ENCODE measurements at regions not wholly inside any gene's neighbourhood (a gene's known extent, or its start where the extent isn't known, plus 50 kb on each side); places are given as distances from the start of the nearest gene placed in this dataset.

GRCh38 chr12:98296462-98297079 is 218.8 kb upstream of the TMPO start:
- DNase-seq, result no peak

- DNase-seq, result no peak
These were observed 217.9 kb upstream of the TMPO start for GRCh38 chr12:98297538-98297937.

- no peak for DNase-seq
These were observed 207.2 kb upstream of the TMPO start for GRCh38 chr12:98308141-98308540.

- DNase-seq, result no peak
These were observed 197.2 kb upstream of the TMPO start for GRCh38 chr12:98317939-98318899.

- no peak for DNase-seq
These were observed 195.5 kb upstream of the TMPO start for GRCh38 chr12:98319716-98320425.

GRCh38 chr12:98325003-98325402 is 190.4 kb upstream of the TMPO start:
- no peak for DNase-seq

- no peak for DNase-seq
These were observed 186.9 kb upstream of the TMPO start for GRCh38 chr12:98328467-98328866.

GRCh38 chr12:98329589-98329988 is 185.8 kb upstream of the TMPO start:
- no peak for DNase-seq

- DNase-seq, result no peak
These were observed 182.7 kb upstream of the TMPO start for GRCh38 chr12:98332642-98333041.

GRCh38 chr12:98334768-98335167 is 180.6 kb upstream of the TMPO start:
- no peak for DNase-seq

GRCh38 chr12:98341026-98341425 is 174.4 kb upstream of the TMPO start:
- DNase-seq, result no peak

- DNase-seq, result no peak
These were observed 173.7 kb upstream of the TMPO start for GRCh38 chr12:98341732-98342131.

- no peak for DNase-seq
These were observed 172.3 kb upstream of the TMPO start for GRCh38 chr12:98343002-98343567.

GRCh38 chr12:98344046-98344930 is 171.1 kb upstream of the TMPO start:
- DNase-seq, result peak; percentile 75

- DNase-seq, result no peak
These were observed 170.0 kb upstream of the TMPO start for GRCh38 chr12:98345308-98345876.

- DNase-seq, result no peak
These were observed 164.3 kb upstream of the TMPO start for GRCh38 chr12:98351089-98351488.

- DNase-seq, result no peak
These were observed 163.6 kb upstream of the TMPO start for GRCh38 chr12:98351784-98352183.

- DNase-seq, result no peak
These were observed 163.1 kb upstream of the TMPO start for GRCh38 chr12:98352218-98352811.

GRCh38 chr12:98352835-98353234 is 162.6 kb upstream of the TMPO start:
- no peak for DNase-seq

- DNase-seq, result no peak
These were observed 160.8 kb upstream of the TMPO start for GRCh38 chr12:98354520-98355035.

GRCh38 chr12:98355322-98355721 is 160.1 kb upstream of the TMPO start:
- no peak for DNase-seq
